ENCODE measurements at regions not wholly inside any gene's neighbourhood (a gene's known extent, or its start where the extent isn't known, plus 50 kb on each side); places are given as distances from the start of the nearest gene placed in this dataset.

GRCh38 chr6:19945843-19946358 lies 108.7 kb downstream of the ID4 start:
- TF ChIP-seq GATA2 (IDR thresholded peaks at IDR 0.05; ENCODE audit: low read depth, low read length) (no peak), GATA3 (IDR thresholded peaks at IDR 0.05; ENCODE audit: low read depth, low read length) (no peak)

DNA sequence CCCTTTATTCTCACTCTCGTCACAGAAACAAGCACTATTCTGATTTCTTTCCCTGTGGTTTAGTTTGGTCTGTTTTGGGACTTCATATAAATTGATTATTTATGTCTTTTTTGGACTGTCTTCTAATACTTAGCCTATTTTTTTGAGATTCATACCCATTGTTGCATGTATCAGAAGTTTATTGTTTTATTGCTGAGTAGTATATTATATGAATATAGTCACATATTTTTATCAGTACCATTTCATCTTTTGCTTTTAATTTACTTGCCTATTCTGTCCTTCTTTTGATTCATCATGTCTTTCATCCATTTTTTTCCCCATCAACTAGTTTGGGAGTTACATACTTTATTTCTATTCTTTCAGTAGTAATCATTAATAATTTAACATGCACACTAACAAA lies 112.0 kb downstream of the ID4 start:
- TF ChIP-seq GATA2 (IDR thresholded peaks at IDR 0.05; ENCODE audit: low read depth, low read length) (no peak), GATA3 (IDR thresholded peaks at IDR 0.05; ENCODE audit: low read depth, low read length) (no peak)

GRCh38 chr6:19964115-19964514 lies 126.9 kb downstream of the ID4 start:
- TF ChIP-seq GATA2 (IDR thresholded peaks at IDR 0.05; ENCODE audit: low read depth, low read length), result no peak
- no peak for TF ChIP-seq GATA3 (IDR thresholded peaks at IDR 0.05; ENCODE audit: low read depth, low read length)

GRCh38 chr6:19968201-19968600 lies 131.0 kb downstream of the ID4 start:
- no peak for TF ChIP-seq GATA2 (IDR thresholded peaks at IDR 0.05; ENCODE audit: low read depth, low read length)
- no peak for TF ChIP-seq GATA3 (IDR thresholded peaks at IDR 0.05; ENCODE audit: low read depth, low read length)

GRCh38 chr6:19972221-19972620 lies 135.1 kb downstream of the ID4 start:
- TF ChIP-seq GATA2 (IDR thresholded peaks at IDR 0.05; ENCODE audit: low read depth, low read length) (no peak), GATA3 (IDR thresholded peaks at IDR 0.05; ENCODE audit: low read depth, low read length) (no peak)

GRCh38 chr6:19976411-19977129 lies 139.4 kb downstream of the ID4 start:
- TF ChIP-seq GATA2 (IDR thresholded peaks at IDR 0.05; ENCODE audit: low read depth, low read length) (no peak), GATA3 (IDR thresholded peaks at IDR 0.05; ENCODE audit: low read depth, low read length) (no peak)

- TF ChIP-seq GATA3 (IDR thresholded peaks at IDR 0.05; ENCODE audit: low read depth, low read length), result no peak
- TF ChIP-seq GATA2 (IDR thresholded peaks at IDR 0.05; ENCODE audit: low read depth, low read length), result no peak
These were observed 141.9 kb downstream of the ID4 start for GRCh38 chr6:19979059-19979458.

- no peak for TF ChIP-seq GATA2 (IDR thresholded peaks at IDR 0.05; ENCODE audit: low read depth, low read length)
- TF ChIP-seq GATA3 (IDR thresholded peaks at IDR 0.05; ENCODE audit: low read depth, low read length), result no peak
These were observed 142.8 kb downstream of the ID4 start for GRCh38 chr6:19979986-19980385.

GRCh38 chr6:19983374-19983773 lies 146.2 kb downstream of the ID4 start:
- no peak for TF ChIP-seq GATA3 (IDR thresholded peaks at IDR 0.05; ENCODE audit: low read depth, low read length)
- no peak for TF ChIP-seq GATA2 (IDR thresholded peaks at IDR 0.05; ENCODE audit: low read depth, low read length)

GRCh38 chr6:19986691-19987438 lies 149.7 kb downstream of the ID4 start:
- TF ChIP-seq GATA2 (IDR thresholded peaks at IDR 0.05; ENCODE audit: low read depth, low read length) (no peak), GATA3 (IDR thresholded peaks at IDR 0.05; ENCODE audit: low read depth, low read length) (no peak)

- TF ChIP-seq GATA2 (IDR thresholded peaks at IDR 0.05; ENCODE audit: low read depth, low read length), result no peak
- no peak for TF ChIP-seq GATA3 (IDR thresholded peaks at IDR 0.05; ENCODE audit: low read depth, low read length)
These were observed 151.4 kb downstream of the ID4 start for GRCh38 chr6:19988555-19988954.

- TF ChIP-seq GATA2 (IDR thresholded peaks at IDR 0.05; ENCODE audit: low read depth, low read length), result no peak
- TF ChIP-seq GATA3 (IDR thresholded peaks at IDR 0.05; ENCODE audit: low read depth, low read length), result no peak
These were observed 154.0 kb downstream of the ID4 start for GRCh38 chr6:19991176-19991575.

GRCh38 chr6:19994909-19995308 lies 157.7 kb downstream of the ID4 start:
- no peak for TF ChIP-seq GATA2 (IDR thresholded peaks at IDR 0.05; ENCODE audit: low read depth, low read length)
- TF ChIP-seq GATA3 (IDR thresholded peaks at IDR 0.05; ENCODE audit: low read depth, low read length), result no peak

DNA sequence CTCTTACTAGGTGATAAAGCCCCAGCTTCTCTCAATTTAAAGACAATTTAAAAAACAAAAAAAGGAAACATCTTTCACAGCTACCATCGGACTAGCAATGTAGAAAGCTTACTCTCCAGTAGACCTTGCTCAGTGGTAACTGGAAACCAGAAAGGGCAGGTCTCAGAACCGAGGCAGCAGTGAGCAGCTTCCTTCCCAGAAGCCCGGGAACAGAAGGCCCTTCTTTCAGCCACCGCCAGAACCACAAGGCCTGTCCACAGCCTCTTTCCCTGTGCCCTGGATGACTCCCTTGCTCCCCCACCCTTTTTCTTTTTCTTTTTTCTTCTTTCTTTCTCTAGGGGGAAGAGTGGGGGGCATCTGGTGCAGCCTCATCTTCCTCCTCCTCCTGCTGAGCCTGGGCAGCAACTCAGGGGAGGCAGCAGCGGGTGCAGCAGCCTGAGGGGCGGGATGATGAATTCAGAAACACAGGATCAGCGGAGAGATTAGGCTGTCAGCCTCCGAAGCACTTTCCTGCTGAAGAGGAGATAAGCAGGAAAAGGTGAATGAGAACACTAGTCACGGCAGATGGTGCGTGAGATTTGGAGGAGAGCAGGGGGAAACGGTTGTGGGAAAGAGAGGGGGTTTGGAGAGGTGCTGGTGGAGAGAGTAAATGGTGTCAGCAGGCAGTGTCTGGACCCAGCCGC lies 158.5 kb downstream of the ID4 start:
- TF ChIP-seq GATA2 (IDR thresholded peaks at IDR 0.05; ENCODE audit: low read depth, low read length) (peak; percentile 71; the same call in 1 of the 2 replicates), GATA3 (IDR thresholded peaks at IDR 0.05; ENCODE audit: low read depth, low read length) (no peak)
